OCI-LY3 (cell line): ENCODE measurements at regions not wholly inside any gene's neighbourhood (a gene's known extent, or its start where the extent isn't known, plus 50 kb on each side); places are given as distances from the start of the nearest gene placed in this dataset.

Experiments used
- H2AFZ ChIP-seq: fragments of 200-600, 300-600 bp; shearing (Covaris generic); 2 replicates; pipeline ENCODE4 v1.6.0; 2014; ENCODE audit warnings: antibody characterized with exemption, low read depth, low read length
- H3K27ac ChIP-seq: fragments of 200-600, 300-600 bp; sonication (generic); 2 replicates; pipeline ENCODE4 v1.5.1; 2014; ENCODE audit warnings: mild to moderate bottlenecking, low read length, moderate library complexity, mixed read lengths
- H3K27me3 ChIP-seq: fragments of 200-600, 300-600 bp; sonication (generic); 2 replicates; pipeline ENCODE4 v1.6.1; 2014; ENCODE audit warnings: low read depth, low read length, mixed read lengths
- H3K36me3 ChIP-seq: fragments of 200-600, 300-600 bp; sonication (generic); replicated peaks from 2 replicates; pipeline ENCODE3; 2014; ENCODE audit warnings: low read depth, low read length, mixed read lengths
- H3K4me1 ChIP-seq: fragments of 300-600, 200-600 bp; sonication (generic); 2 replicates; pipeline ENCODE4 v1.6.1; 2014; ENCODE audit warnings: low read length, mixed read lengths
- H3K4me2 ChIP-seq: fragments of 200-600, 300-600 bp; sonication (generic); 2 replicates; pipeline ENCODE4 v1.6.1; 2014; ENCODE audit warnings: low read length, mixed read lengths
- H3K4me3 ChIP-seq: fragments of 300-600, 200-600 bp; sonication (generic); 2 replicates; pipeline ENCODE4 v1.5.1; 2014; ENCODE audit warnings: antibody characterized with exemption, mild to moderate bottlenecking, low read length, moderate library complexity
- H3K79me2 ChIP-seq: fragments of 300-600, 200-600 bp; shearing (Covaris generic); 2 replicates; pipeline ENCODE4 v1.6.1; 2014; ENCODE audit warnings: mild to moderate bottlenecking, low read length, mixed read lengths
- H3K9ac ChIP-seq: fragments of 300-600, 200-600 bp; shearing (Covaris generic); 2 replicates; pipeline ENCODE4 v1.6.0; 2014; ENCODE audit warnings: mild to moderate bottlenecking, low read length, moderate library complexity
- H3K9me3 ChIP-seq: fragments of 200-600, 300-600 bp; shearing (Covaris generic); 2 replicates; pipeline ENCODE4 v1.6.1; 2014; ENCODE audit warnings: low read length, mixed read lengths; ENCODE audit not compliant: insufficient read depth
- H4K20me1 ChIP-seq: fragments of 200-600, 300-600 bp; sonication (generic); 2 replicates; pipeline ENCODE4 v1.6.1; 2016; ENCODE audit warnings: low read length, mixed read lengths; ENCODE audit not compliant: insufficient read depth
- CTCF ChIP-seq: fragments of 200-600, 300-600 bp; sonication (generic); IDR thresholded peaks from 2 replicates; pipeline ENCODE4 v1.5.1; 2014; ENCODE audit warnings: antibody characterized with exemption, low read length, low read depth
- EZH2phosphoT487 ChIP-seq: fragments of 200-600 bp; shearing (Covaris generic); IDR thresholded peaks from 2 replicates; pipeline ENCODE4 v1.6.1; 2018; ENCODE audit warnings: antibody characterized with exemption, mixed run types, low read depth

- Histone ChIP-seq H3K4me3 (no peak overlapping the region), H3K36me3 (no peaks in the 10 kb centered on the region), H3K9ac (no peak overlapping the region), H3K4me2 (no peak overlapping the region), H4K20me1 (no peaks in the 10 kb centered on the region), H3K4me1 (no peaks in the 10 kb centered on the region), H3K79me2 (no peaks in the 10 kb centered on the region), H2AFZ (no peak overlapping the region), H3K9me3 (no peaks in the 10 kb centered on the region), H3K27ac (no peak overlapping the region), H3K27me3 (no peaks in the 10 kb centered on the region)
- no peak for TF ChIP-seq EZH2phosphoT487
- TF ChIP-seq CTCF: no peak
Measured at GRCh38 chr1:242629396-242629795, 104.9 kb upstream of the PLD5 start.

- no peaks in the 10 kb centered on the region for H4K20me1 ChIP-seq
- H3K4me2 ChIP-seq: no peak overlapping the region
- no peaks in the 10 kb centered on the region for H3K79me2 ChIP-seq
- H3K4me1 ChIP-seq: no peaks in the 10 kb centered on the region
- TF ChIP-seq CTCF: no peak
- no peak for TF ChIP-seq EZH2phosphoT487
- no peaks in the 10 kb centered on the region for H3K36me3 ChIP-seq
- H3K4me3 ChIP-seq: no peak overlapping the region
- H2AFZ ChIP-seq: no peak overlapping the region
- H3K9me3 ChIP-seq: no peaks in the 10 kb centered on the region
- no peaks in the 10 kb centered on the region; the same call in 1 of the 2 replicates for H3K27me3 ChIP-seq
- H3K27ac ChIP-seq: no peak overlapping the region
- no peak overlapping the region for H3K9ac ChIP-seq
Measured at GRCh38 chr1:242623756-242624155, 99.3 kb upstream of the PLD5 start.

- no peak overlapping the region for H3K9ac ChIP-seq
- TF ChIP-seq EZH2phosphoT487 (no peak), CTCF (no peak)
- H3K27me3 ChIP-seq: no peaks in the 10 kb centered on the region; the same call in 1 of the 2 replicates
- H3K4me2 ChIP-seq: no peak overlapping the region
- H2AFZ ChIP-seq: no peak overlapping the region
- H3K4me3 ChIP-seq: no peak overlapping the region
- no peaks in the 10 kb centered on the region for H3K9me3 ChIP-seq
- H3K79me2 ChIP-seq: no peaks in the 10 kb centered on the region
- H3K27ac ChIP-seq: no peak overlapping the region
- no peaks in the 10 kb centered on the region for H3K4me1 ChIP-seq
- H4K20me1 ChIP-seq: no peaks in the 10 kb centered on the region
- no peaks in the 10 kb centered on the region for H3K36me3 ChIP-seq
Measured at GRCh38 chr1:242623119-242623518, 98.6 kb upstream of the PLD5 start.

- Histone ChIP-seq H3K4me2 (no peak overlapping the region), H3K79me2 (no peaks in the 10 kb centered on the region), H3K9ac (no peak overlapping the region), H3K4me1 (no peaks in the 10 kb centered on the region), H2AFZ (no peak overlapping the region), H3K27me3 (peaks cover 10% of the 10 kb centered on the region), H3K9me3 (no peaks in the 10 kb centered on the region), H3K4me3 (no peak overlapping the region), H4K20me1 (no peaks in the 10 kb centered on the region), H3K36me3 (no peaks in the 10 kb centered on the region), H3K27ac (no peak overlapping the region)
- TF ChIP-seq EZH2phosphoT487: no peak
- no peak for TF ChIP-seq CTCF
Measured at GRCh38 chr1:242613266-242613815, 88.8 kb upstream of the PLD5 start.
